Left ventricle myocardium inferior (tissue), 1 donor: ENCODE measurements at regions not wholly inside any gene's neighbourhood (a gene's known extent, or its start where the extent isn't known, plus 50 kb on each side); places are given as distances from the start of the nearest gene placed in this dataset.

Source experiments
- DNase-seq: peaks from one replicate; pipeline ENCODE4 v3.0.0-alpha.2; 2020
- H3K27ac ChIP-seq: fragments of 200-600 bp; replicated peaks from 2 replicates; pipeline ENCODE4 v1.8.0; 2021
- H3K27me3 ChIP-seq: fragments of 200-600 bp; 2 replicates; pipeline ENCODE4 v1.8.0; 2021; ENCODE audit warnings: low read depth
- H3K36me3 ChIP-seq: fragments of 200-600 bp; 2 replicates; pipeline ENCODE4 v1.8.0; 2021
- H3K4me1 ChIP-seq: fragments of 200-600 bp; 2 replicates; pipeline ENCODE4 v1.8.0; 2021
- H3K4me3 ChIP-seq: fragments of 200-600 bp; 2 replicates; pipeline ENCODE4 v1.8.0; 2021; ENCODE audit warnings: mild to moderate bottlenecking, moderate library complexity
- H3K9me3 ChIP-seq: fragments of 200-600 bp; replicated peaks from 2 replicates; pipeline ENCODE4 v1.8.0; 2021
- intact Hi-C: fragments of 100-400 bp; cut with micrococcal nuclease; formaldehyde crosslinking; loops from one replicate; pipeline ENCODE4 v1.11.0; 2022
- TF ChIP-seq, protein P1 (sequence below): fragments of 200-600 bp; IDR thresholded peaks from 2 replicates; pipeline ENCODE4 v1.8.0; 2021; ENCODE audit warnings: antibody characterized with exemption, mild to moderate bottlenecking, borderline replicate concordance
- donor health status: DM: no; HTN: yes; CAD: no; lungs with severe emphysema.

DNA sequence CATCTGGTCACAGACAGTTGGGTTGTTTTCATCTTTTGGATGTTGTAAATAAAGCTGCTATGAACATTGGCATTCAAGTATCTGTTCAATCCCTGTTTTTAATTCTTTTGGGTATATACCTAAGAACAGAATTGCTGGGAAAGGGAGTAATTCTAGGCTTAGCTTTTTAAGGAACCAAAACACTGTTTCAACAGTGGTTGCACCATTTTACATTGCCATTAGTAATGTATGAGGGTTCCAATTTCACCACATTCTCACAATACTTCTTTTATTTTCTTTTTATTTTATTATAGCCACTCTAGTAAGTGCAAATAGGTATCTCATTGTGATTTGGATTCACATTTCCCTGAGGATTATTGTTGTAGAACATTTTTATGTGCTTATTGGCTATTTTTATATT lies 108.9 kb upstream of the GLS start:
- Histone ChIP-seq H3K4me1 (no peaks in the 10 kb centered on the region), H3K27ac (no peak overlapping the region), H3K9me3 (no peaks in the 10 kb centered on the region), H3K27me3 (no peaks in the 10 kb centered on the region), H3K4me3 (no peak overlapping the region), H3K36me3 (no peaks in the 10 kb centered on the region)
- TF ChIP-seq, protein P1, sequence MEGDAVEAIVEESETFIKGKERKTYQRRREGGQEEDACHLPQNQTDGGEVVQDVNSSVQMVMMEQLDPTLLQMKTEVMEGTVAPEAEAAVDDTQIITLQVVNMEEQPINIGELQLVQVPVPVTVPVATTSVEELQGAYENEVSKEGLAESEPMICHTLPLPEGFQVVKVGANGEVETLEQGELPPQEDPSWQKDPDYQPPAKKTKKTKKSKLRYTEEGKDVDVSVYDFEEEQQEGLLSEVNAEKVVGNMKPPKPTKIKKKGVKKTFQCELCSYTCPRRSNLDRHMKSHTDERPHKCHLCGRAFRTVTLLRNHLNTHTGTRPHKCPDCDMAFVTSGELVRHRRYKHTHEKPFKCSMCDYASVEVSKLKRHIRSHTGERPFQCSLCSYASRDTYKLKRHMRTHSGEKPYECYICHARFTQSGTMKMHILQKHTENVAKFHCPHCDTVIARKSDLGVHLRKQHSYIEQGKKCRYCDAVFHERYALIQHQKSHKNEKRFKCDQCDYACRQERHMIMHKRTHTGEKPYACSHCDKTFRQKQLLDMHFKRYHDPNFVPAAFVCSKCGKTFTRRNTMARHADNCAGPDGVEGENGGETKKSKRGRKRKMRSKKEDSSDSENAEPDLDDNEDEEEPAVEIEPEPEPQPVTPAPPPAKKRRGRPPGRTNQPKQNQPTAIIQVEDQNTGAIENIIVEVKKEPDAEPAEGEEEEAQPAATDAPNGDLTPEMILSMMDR = no peak
- intact Hi-C loops = no loop called here
- no peak for DNase-seq

DNA sequence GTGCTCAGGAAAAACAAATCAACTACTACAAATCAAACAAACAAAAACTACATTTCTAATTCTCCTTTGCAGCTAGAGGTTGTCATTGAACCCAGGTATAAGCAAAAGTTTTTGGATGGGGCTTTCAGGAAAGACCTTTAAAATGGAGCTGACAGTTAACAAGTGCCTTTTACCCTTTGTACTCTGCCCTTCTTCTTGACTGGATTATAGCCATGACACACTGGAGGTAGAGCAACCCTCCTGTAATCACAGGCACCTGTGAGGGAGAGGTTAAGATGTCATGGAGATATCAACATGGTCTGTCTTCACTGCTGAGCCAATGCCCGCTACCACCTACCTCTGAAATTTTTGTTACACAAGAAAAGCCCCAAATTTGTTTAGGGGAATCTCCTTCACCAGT lies 100.0 kb upstream of the GLS start:
- peaks cover 11% of the 10 kb centered on the region for H3K9me3 ChIP-seq
- peaks cover 4% of the 10 kb centered on the region for H3K36me3 ChIP-seq
- intact Hi-C loops = loop anchor here (5.0 kb wide), 1 partner anchor 252 kb away; no protein-coding TSS in a partner anchor
- no peak overlapping the region for H3K4me3 ChIP-seq
- H3K27ac ChIP-seq = no peak overlapping the region
- H3K27me3 ChIP-seq = no peaks in the 10 kb centered on the region
- TF ChIP-seq, protein P1 = no peak
- DNase-seq = no peak
- no peaks in the 10 kb centered on the region for H3K4me1 ChIP-seq

DNA sequence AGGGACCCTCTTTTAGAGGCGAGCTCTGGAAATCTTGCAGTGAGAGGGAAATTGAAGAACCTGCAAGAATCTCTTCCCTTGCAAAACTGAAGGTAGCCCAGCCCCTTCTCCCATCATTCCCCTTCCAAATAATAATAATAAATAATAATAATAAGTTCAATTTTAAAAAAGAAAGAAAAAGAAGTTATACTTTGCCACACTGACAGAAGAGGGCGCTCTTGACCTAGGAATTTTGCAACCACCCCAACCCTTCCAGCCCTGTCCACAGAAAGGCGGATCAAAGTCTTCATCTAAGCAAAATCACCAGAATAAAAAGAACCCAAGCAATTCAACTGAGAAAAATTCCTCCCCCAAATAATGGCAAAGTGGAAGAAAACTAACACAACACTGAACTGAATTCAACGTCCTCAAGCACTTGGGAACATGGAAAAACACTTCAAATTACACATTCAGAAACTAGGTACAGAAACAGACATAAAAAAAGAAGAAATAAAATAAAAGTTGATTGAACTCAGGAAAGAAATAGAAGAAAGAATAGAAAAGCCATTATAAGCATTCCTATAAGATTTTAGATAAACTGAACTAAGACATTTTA lies 98.9 kb upstream of the GLS start:
- Histone ChIP-seq H3K9me3 (peaks cover 11% of the 10 kb centered on the region), H3K4me3 (no peak overlapping the region), H3K27me3 (no peaks in the 10 kb centered on the region), H3K36me3 (peaks cover 4% of the 10 kb centered on the region), H3K4me1 (peaks cover 7% of the 10 kb centered on the region), H3K27ac (no peak overlapping the region)
- TF ChIP-seq, protein P1 = peak; percentile 71
- intact Hi-C loops = loop anchor here (5.0 kb wide), 1 partner anchor 251 kb away; no protein-coding TSS in a partner anchor
- no peak for DNase-seq

DNA sequence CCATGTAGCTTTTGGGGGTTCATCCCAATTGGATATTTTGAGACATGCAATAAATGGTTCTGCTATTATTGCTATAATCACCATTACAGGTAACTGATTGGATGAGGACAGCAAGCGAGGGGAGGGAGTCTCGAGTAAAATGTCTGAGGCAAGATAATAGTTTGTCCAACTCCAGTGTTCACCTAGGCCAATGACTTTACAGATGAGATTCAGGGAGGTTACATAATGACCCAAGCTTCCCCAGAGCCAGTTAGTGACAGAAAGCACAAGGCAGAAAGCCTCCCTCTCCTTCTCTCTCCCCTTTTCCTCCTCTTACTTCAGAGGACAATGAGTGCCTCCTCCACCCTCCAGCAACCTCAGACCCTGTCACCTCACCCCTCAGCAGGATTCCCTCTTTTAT lies 98.4 kb upstream of the GLS start:
- no peak overlapping the region for H3K27ac ChIP-seq
- H3K36me3 ChIP-seq = peaks cover 4% of the 10 kb centered on the region
- TF ChIP-seq, protein P1 = no peak
- H3K4me1 ChIP-seq = peaks cover 7% of the 10 kb centered on the region
- no peaks in the 10 kb centered on the region for H3K27me3 ChIP-seq
- intact Hi-C loops = loop anchor here (5.0 kb wide), 1 partner anchor 250 kb away; no protein-coding TSS in a partner anchor
- peaks cover 11% of the 10 kb centered on the region for H3K9me3 ChIP-seq
- H3K4me3 ChIP-seq = no peak overlapping the region
- no peak for DNase-seq

DNA sequence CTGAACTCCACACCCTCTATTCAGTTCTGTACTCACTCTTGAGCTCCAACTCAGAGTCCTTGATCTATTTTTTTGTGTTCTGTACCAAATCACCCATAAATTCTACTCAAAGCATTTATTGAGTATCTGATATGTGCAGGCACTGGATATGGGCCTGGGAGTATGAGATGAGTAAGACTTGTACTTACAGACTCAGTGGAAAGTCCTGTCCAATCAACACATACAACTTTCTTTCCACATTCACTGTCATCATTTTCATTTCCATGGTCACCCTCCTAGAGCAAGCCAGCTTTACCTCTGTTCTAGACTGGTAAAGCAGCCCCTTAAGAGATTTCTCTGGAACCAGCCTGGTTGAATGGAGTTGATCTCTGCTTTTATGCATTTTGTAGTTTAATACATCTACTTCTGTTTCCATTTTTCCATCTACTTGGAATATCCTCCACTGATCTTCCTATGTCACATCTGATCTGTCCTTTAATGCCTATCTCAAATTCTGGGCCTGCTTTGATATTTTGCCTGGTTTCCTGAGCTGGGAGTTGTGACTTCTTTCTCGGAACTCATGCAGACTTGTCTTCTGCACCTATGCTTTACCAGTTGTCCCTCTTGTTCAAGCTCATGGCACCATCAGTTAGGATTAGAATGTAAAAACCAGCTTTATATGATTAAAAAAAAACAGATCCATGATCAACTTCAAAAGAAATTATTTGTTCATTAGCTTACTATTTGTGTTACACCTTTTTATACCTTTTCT lies 96.9 kb upstream of the GLS start:
- TF ChIP-seq, protein P1 = no peak
- Histone ChIP-seq H3K4me1 (peaks cover 9% of the 10 kb centered on the region), H3K27ac (no peak overlapping the region), H3K4me3 (no peak overlapping the region), H3K9me3 (peaks cover 11% of the 10 kb centered on the region), H3K27me3 (no peaks in the 10 kb centered on the region), H3K36me3 (peaks cover 4% of the 10 kb centered on the region)
- DNase-seq = no peak
- intact Hi-C loops = loop anchor here (5.0 kb wide), 1 partner anchor 249 kb away; no protein-coding TSS in a partner anchor
